Breast epithelium (tissue), 4 donors: ENCODE measurements at regions not wholly inside any gene's neighbourhood (a gene's known extent, or its start where the extent isn't known, plus 50 kb on each side); places are given as distances from the start of the nearest gene placed in this dataset.

Experiments
- DNase-seq, 2 donors: peaks; one replicate each; pipeline ENCODE4 v3.0.0-alpha.2; 2019; ENCODE audit warnings: low spot score in 2 of 2
- H3K27ac ChIP-seq, 2 donors: fragments of 200-600 bp; sonication (generic) in 1 of 2; one replicate each; pipeline ENCODE4 v1.5.1; 2016 to 2019; ENCODE audit warnings: mild to moderate bottlenecking in 1 of 2
- H3K27me3 ChIP-seq, 2 donors: fragments of 200-600 bp; sonication (generic) in 1 of 2; one replicate each; pipeline versions ENCODE4 v1.5.1 to v1.6.0; 2017 to 2019; ENCODE audit warnings: control low read depth in 1 of 2, mild to moderate bottlenecking in 1 of 2
- H3K36me3 ChIP-seq: fragments of 200-600 bp; one replicate; pipeline ENCODE4 v1.5.1; 2019
- H3K4me1 ChIP-seq, 2 donors: fragments of 200-600 bp; sonication (generic); one replicate each; pipeline ENCODE4 v1.5.1; 2016 to 2019; ENCODE audit warnings: control low read depth in 1 of 2
- H3K4me3 ChIP-seq, 3 donors: fragments of 200-600 bp; sonication (generic); 1 replicate in 2 of 3; 2 replicates in 1 of 3; pipeline ENCODE4 v1.5.1; 2016 to 2019; ENCODE audit warnings: mild to moderate bottlenecking in 3 of 3, moderate library complexity in 2 of 3
- H3K9me3 ChIP-seq, 2 donors: fragments of 200-600 bp; sonication (generic) in 1 of 2; one replicate each; pipeline ENCODE4 v1.5.1; 2016 to 2019; ENCODE audit warnings: control low read depth in 1 of 2
- CTCF ChIP-seq, 3 donors: fragments of 450-650 bp; IDR thresholded peaks; one replicate each; pipeline ENCODE4 v1.5.1; 2016 to 2017; ENCODE audit warnings: antibody characterized with exemption in 3 of 3, mild to moderate bottlenecking in 3 of 3, moderate library complexity in 3 of 3
- POLR2A ChIP-seq: fragments of 450-650 bp; IDR thresholded peaks from one replicate; pipeline ENCODE4 v1.6.1; 2016; ENCODE audit warnings: antibody characterized with exemption, mild to moderate bottlenecking, moderate library complexity
- POLR2AphosphoS5 ChIP-seq, 3 donors: sonication (generic); formaldehyde crosslinking; IDR thresholded peaks; one replicate each; pipeline ENCODE4 v1.6.1; 2017; ENCODE audit warnings: antibody characterized with exemption in 3 of 3
- intact Hi-C: fragments of 100-400 bp; cut with DNase I; formaldehyde crosslinking; loops from one replicate; pipeline ENCODE4 v1.15.1; 2023; ENCODE audit warnings: low total_unique reads

DNA sequence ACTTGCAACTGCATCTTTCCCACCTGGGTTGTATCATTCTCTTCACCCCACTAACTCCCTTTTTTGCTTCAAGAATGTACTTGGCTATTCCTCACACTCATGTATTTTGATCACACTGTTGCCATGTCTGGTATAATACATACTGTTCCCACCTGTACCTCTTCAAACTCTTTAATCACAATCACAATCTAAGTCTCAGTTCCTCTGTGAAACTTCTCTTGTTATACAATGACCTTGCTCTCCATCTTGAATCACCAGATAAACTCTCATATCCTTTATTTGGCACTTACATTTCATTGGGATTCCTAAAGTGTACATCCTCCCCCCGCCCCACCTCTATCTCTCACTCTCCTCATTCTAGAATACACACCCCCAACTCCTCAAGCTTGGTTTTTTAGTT lies 516.0 kb upstream of the CHORDC1 start:
- Histone ChIP-seq H3K4me1 (no peaks in the 10 kb centered on the region), H3K4me3 (no peak overlapping the region), H3K9me3 (no peaks in the 10 kb centered on the region), H3K27ac (no peak overlapping the region), H3K27me3 (no peaks in the 10 kb centered on the region), H3K36me3 (no peaks in the 10 kb centered on the region)
- TF ChIP-seq POLR2A = no peak
- TF ChIP-seq POLR2AphosphoS5 (IDR thresholded peaks at IDR 0.05) = no peak
- TF ChIP-seq CTCF (IDR thresholded peaks at IDR 0.05) = no peak
- no peak for DNase-seq
- intact Hi-C loops = no loop called here

DNA sequence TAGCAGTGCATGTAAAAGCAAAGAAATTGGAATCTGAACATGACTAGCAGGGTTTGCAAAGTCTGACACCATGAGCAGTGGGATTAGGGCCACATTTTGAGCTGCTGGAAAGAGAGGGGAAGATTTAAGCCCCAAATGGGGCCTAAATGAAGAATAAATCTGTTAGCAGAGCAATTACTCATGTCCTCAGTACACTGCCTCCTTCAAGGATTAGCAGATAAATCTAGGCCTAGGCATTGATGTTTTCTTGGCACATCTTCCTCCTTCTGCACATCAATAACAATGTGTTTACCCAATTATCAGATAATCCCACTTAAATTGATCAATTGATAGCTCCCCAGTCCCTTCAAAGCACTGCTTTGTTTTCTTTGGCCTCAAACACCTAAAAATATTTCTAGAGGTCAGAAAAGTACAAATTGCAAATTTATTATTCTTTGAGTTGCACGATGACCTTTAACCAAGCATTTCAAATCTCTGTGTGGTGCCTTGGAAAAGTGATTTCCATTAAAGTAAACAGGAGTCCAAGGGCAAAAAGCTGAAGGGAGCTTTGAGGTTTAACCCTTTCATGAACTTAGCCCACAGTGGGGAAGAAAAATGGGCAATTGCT lies 514.7 kb upstream of the CHORDC1 start:
- no peak for DNase-seq
- H3K4me3 ChIP-seq = no peak overlapping the region
- H3K27me3 ChIP-seq = no peaks in the 10 kb centered on the region
- no peaks in the 10 kb centered on the region for H3K9me3 ChIP-seq
- no peaks in the 10 kb centered on the region for H3K36me3 ChIP-seq
- intact Hi-C loops = no loop called here
- no peak overlapping the region for H3K27ac ChIP-seq
- H3K4me1 ChIP-seq = no peaks in the 10 kb centered on the region
- no peak for TF ChIP-seq POLR2A
- no peak for TF ChIP-seq CTCF (IDR thresholded peaks at IDR 0.05)
- no peak for TF ChIP-seq POLR2AphosphoS5 (IDR thresholded peaks at IDR 0.05)

GRCh38 chr11:90732486-90732885 lies 509.6 kb upstream of the CHORDC1 start:
- Histone ChIP-seq H3K36me3 (no peaks in the 10 kb centered on the region), H3K4me3 (no peak overlapping the region), H3K27ac (no peak overlapping the region), H3K4me1 (no peaks in the 10 kb centered on the region), H3K9me3 (no peaks in the 10 kb centered on the region), H3K27me3 (no peaks in the 10 kb centered on the region)
- DNase-seq = no peak
- intact Hi-C loops = no loop called here
- no peak for TF ChIP-seq POLR2AphosphoS5 (IDR thresholded peaks at IDR 0.05)
- no peak for TF ChIP-seq POLR2A
- no peak for TF ChIP-seq CTCF (IDR thresholded peaks at IDR 0.05)

DNA sequence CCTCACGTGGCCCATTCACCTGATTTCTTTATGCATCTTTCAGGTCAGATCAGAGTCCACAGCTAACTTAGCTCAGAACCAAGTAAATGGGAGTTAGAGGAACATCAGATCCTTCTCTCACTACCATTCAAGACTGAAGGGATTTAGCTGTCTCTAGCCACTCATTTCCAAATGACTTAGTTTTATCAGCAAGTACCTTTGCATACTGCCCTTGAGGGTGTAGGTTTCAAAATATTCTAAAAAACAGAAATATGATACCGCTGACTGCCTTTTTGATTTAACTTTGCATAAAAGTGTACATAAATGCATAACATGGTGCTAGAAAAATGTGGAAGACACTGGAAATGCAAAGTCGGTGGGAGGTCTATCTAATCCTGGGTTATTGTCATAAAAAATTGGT lies 500.6 kb upstream of the CHORDC1 start:
- no peaks in the 10 kb centered on the region for H3K9me3 ChIP-seq
- DNase-seq = no peak
- H3K27ac ChIP-seq = no peak overlapping the region
- H3K36me3 ChIP-seq = no peaks in the 10 kb centered on the region
- intact Hi-C loops = no loop called here
- H3K27me3 ChIP-seq = no peaks in the 10 kb centered on the region
- no peak for TF ChIP-seq POLR2AphosphoS5 (IDR thresholded peaks at IDR 0.05)
- TF ChIP-seq POLR2A = no peak
- no peak for TF ChIP-seq CTCF (IDR thresholded peaks at IDR 0.05)
- no peaks in the 10 kb centered on the region for H3K4me1 ChIP-seq
- no peak overlapping the region for H3K4me3 ChIP-seq

GRCh38 chr11:90722552-90723190 lies 499.8 kb upstream of the CHORDC1 start:
- no peaks in the 10 kb centered on the region for H3K27me3 ChIP-seq
- H3K4me3 ChIP-seq = no peak overlapping the region
- TF ChIP-seq POLR2A (no peak), POLR2AphosphoS5 (IDR thresholded peaks at IDR 0.05) (no peak), CTCF (IDR thresholded peaks at IDR 0.05) (no peak)
- no peak for DNase-seq
- no peaks in the 10 kb centered on the region for H3K4me1 ChIP-seq
- H3K9me3 ChIP-seq = no peaks in the 10 kb centered on the region
- H3K36me3 ChIP-seq = no peaks in the 10 kb centered on the region
- intact Hi-C loops = no loop called here
- H3K27ac ChIP-seq = no peak overlapping the region
